Hematopoietic multipotent progenitor cell (in vitro differentiated cells): ENCODE measurements at regions not wholly inside any gene's neighbourhood (a gene's known extent, or its start where the extent isn't known, plus 50 kb on each side); places are given as distances from the start of the nearest gene placed in this dataset.

Experiments used
- DNase-seq, 3 donors: peaks; one replicate each; pipeline ENCODE4 v3.0.0-alpha.2; 2011 to 2015; ENCODE audit warnings: low read depth in 2 of 3, low spot score in 2 of 3

DNA sequence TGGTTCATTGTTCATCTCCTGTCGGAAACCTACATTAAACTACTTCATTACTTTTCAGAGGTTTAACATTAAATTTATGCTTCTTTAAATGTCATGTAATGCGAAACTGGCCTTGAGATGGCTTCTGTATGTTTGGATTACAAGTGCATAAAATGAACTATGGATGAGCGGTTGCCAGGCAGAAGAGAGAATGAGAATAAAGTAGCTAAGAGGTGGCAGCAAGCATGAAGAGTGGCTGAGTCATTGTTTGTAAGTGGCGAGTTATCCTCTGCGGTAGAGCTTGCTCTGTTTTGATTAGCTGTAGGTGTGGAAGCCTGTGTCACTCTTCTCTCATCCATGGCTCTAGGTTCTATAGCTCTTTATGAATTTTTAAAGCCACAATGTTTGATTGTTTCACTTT lies 1139.6 kb upstream of the PCDH9 start:
- no peak for DNase-seq

DNA sequence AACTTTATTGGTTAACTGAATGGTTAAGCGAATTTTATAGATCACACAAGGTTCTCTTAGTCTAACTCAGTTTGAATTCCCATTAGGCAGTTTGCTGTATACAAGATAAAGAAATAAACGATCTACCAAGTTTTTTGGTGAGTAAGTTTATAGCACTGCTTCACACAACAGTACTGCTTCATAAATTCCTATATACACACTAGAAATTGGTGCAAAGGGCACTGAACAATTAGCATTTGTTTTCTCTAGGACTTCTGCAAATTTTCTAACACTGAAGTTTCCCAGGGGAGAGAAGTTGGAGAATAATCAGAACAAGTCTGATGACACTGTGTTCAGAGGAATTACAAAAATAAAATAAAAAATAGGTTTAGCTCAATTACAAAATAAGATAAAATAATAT lies 1138.8 kb upstream of the PCDH9 start:
- no peak for DNase-seq

DNA sequence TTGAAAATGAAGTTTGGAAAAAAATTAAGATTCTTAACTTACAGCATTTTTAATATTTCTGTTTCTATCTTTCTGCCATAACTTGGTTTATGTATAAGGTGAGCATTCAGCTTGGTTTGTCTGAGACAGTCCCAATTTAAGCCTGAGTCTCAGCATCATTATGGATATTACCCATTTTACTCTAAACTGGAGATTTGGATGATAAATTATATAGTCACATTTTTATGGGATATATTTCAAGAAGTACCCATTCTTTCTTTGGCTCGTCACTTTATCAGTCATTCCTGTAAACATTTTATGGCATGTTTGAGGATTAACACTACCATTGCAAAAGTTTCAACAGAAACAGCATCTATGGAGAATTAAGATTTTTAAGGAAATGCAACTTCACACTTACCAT lies 1129.0 kb upstream of the PCDH9 start:
- no peak for DNase-seq

DNA sequence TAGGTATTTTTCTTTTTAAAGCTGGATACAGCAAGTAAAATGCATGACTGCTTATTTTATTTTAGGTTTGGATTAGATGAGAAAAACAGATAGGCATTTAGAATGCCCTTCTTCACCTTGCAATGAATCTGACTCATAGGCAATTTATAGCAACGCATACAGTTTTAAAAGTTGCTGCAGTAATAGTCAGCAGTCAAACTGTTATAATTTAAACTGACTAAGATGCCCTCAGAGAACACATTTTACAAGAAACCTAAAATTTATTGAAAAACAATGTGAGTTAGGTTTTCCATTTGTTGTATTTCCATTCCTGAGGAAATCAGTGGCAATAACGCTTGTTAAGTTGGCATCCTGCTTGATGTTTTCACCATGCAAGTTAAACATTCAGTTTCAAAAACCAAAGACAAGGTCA lies 1128.2 kb upstream of the PCDH9 start:
- no peak for DNase-seq

DNA sequence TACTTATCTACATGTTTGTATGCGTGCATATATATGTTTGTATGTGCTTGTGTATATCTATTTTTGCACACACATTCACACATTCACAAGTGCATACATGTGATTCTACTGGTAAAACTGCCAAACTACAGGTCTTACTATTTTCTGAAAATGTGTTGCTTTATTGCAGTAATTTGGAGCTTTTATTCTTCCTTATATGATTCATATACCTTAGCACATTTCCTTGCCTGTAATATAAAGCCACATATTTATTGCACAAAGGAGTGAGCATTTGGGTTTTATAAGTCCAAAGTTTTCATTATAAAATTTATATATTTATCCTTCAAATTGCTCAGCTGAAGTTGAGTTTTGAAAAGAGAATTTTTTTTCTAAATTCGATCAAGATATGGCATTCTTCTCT lies 1120.4 kb upstream of the PCDH9 start:
- no peak for DNase-seq

DNA sequence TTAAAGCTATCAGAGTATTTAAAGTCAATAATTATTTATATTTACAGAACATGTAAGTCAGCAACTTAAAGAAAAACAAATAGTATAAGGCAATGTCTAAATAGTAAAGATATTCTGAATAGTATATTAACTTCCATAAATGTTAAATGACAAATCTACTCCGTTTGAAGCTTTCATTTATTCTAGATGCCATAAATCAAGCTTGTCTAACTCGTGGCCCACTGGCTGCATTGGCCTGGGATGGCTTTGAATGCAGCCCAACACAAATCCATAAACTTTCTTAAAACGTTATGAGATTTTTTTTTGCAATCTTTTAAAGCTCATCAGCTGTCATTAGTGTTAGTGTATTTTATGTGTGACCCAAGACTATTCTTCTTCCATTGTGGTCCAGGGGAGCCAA lies 1117.1 kb upstream of the PCDH9 start:
- no peak for DNase-seq

DNA sequence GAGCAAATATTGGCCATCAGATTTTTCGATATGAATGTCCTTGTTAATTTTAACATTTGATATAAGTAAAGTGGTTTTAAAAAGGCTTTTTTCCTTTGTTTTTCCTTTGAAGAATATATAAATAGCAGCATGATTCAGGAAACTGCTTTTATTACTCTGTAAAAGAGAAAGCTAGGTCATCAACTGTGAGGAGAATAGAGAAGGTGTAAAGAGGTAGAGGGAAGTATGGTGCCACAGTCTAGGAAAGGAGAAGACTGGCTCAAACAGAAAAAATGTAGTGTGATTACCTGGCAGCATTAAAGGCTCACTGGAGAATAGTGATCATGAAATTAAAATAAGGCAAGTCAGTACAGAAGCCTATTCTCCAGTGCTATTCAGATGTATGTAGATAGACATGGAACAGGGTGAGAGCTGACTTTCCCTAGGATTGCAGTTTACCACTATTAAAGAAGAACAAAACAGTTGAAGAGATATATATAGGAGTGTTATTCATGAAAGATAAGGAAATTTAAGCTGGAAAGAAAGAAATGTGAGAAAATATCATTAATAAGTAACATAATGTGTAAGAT lies 1115.9 kb upstream of the PCDH9 start:
- no peak for DNase-seq

DNA sequence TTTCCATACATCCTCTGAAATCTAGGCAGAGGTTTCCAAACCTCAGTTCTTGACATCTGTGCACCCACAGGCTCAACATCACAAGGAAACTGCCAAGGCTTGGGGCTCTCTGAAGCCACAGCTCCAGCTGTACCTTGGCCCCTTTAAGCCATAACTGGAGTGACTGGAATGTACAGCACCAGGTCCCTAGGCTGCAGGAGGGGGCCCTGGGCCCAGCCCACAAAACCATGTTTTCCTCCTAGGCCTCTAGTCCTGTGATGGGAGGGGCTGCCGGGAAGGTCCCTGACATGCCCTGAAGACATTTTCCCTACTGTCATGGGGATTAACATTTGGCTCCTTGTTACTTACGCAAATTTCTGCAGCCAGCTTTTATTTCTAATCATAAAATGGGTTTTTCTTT lies 1093.0 kb upstream of the PCDH9 start:
- DNase-seq = no peak

DNA sequence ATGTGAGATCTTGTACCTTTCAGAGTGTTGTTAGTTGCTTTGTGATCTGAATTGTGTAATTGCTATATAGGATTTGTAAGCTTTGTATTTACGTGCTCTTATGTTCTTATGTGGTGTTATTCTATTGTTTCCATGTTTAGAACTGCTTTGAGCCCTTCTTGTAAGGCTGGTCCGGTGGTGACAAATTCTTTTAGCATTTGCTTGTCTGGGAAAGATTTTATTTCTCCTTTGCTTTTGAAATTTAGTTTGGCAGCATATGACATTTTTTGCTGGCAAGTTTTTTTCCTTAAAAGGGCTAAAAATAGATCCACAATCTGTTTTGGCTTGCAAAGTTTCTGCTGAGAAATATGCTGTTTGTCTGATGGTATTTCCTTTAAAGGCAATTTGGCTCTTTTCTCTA lies 1089.2 kb upstream of the PCDH9 start:
- no peak for DNase-seq

DNA sequence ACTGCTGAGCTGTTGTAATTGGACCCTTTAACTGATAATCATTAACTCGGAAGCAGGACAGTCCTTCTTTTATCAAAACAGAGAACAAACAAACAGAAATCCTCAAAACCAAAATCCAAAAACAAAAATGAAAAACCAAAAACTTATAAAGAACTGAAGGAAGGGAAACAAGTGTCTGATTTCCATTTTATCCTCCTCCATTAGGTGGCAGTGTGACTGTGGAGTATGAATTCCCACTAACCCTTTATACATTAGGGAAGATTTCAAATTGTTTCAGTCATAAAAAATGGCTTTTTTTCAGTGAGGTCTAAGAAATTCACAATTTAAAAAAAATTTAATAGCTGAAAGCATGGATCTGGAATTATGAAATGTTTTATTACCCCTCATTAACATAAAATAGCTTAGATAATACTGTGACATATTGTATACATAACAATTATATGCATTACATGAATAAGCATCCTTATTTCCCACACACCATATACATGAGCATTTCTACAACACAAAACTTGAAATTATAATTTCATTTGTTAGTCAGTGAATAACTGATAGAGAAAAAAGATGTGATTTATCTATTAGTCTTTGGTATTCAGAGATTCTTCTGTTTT lies 1074.3 kb upstream of the PCDH9 start:
- DNase-seq = peak in 2 of 3 donors; percentile 8 to 56

DNA sequence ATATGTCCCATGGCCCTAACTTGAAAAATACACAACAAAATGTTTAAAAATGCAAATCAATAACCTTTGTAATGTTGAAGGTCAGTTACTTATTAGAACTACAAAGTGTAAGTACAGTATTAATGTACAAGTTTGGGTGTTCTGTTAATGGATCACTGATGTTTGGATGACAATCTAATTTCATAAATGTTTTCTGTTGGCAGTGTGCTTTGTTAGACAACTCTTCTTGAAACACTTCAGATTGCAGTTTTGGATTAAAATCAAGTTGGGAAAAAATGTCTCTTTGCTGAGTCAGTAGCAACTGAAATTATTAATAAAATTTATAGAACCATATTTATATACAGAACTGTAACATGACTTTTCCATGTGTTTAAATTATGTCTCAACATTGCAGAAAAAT lies 1063.5 kb upstream of the PCDH9 start:
- DNase-seq = no peak

DNA sequence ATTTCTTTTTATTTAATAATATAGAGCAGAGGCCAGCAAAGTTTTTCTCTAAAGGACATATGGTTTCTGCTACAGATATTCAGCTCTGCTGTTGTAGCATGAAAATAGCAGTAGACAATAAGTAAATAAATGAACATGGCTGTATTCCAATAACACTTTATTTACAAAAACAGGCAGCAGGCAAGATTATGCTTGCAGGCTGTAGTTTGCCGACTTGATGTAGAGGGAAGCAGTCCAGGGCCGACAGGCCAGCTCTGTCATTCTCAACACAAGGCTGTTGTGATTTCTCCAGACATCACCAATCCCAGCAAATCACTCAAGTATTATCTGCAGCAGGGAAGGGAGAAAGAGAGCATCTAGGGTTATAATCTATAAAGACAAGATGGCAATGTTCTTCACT lies 1062.5 kb upstream of the PCDH9 start:
- no peak for DNase-seq

DNA sequence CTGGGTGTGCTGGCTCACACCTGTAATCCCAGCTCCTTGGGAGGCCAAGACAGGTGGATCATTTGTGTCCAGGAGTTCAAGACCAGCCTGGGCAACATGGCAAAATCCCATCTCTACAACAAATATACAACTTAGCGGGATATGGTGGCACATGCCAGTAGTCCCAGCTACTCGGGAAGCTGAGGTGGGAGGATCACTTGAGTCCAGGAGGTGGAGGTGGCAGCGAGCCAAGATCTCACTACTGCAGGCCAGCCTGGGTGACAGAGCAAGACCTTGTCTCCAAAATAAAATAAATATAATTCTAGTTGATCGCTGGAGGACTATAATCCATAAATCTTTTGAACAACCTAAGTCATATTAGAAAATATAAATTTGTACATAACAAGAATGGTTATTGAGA lies 1061.5 kb upstream of the PCDH9 start:
- DNase-seq = no peak

DNA sequence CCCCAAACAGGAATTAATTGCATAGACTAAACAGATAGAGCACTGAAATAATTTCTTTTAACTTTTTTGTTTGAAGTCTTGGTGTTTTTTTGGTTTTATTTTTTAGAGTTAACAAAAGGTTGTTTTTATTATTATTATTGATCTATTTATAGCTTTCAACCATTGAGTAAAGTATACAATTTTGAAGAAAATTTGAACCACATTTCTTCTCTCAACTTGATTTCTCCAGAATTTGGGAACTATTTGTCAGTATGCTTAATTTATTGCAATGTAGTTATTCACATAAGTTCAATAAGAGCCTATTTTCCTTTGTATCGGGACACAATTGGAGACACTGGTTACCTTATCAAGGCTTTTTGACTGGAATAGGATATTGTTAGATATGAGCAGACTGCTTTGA lies 1045.6 kb upstream of the PCDH9 start:
- no peak for DNase-seq

DNA sequence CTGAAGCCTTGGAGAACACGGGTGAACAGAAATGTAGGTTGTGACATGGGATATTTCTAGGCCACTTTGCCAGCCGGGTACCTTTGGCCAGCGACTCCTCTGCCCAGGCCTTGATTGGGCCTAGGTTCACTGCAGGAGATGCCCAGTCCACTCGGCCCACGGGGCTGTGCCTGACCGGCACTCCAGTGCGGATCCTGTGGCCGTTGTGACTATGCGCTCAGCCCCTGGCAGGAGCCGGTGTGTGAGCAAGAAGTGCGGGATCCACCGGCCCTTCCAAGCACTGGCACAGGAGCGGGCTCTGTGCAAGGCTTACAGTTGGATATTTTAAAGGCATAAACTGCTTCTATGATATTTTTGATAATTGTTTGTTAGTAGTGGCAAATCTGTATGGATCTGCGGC lies 1042.5 kb upstream of the PCDH9 start:
- DNase-seq = no peak

DNA sequence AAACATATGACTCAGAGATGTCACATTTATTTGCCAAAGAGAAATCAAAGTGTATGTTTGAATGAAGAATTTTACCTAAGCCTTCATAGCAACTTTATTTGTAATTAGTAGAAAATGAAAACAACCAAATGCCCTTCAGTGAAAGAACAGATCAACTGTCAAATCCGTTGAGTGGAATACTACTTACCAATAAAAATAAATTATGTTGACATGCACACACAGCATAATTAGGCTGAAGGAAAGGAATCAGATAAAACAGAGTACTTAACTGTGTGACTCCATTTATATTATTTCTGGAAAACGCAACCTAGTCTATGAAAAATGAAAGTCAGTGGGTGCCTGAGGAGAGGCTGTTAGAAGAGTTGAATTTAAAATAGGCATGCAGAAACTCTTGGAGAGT lies 1034.6 kb upstream of the PCDH9 start:
- DNase-seq = no peak

DNA sequence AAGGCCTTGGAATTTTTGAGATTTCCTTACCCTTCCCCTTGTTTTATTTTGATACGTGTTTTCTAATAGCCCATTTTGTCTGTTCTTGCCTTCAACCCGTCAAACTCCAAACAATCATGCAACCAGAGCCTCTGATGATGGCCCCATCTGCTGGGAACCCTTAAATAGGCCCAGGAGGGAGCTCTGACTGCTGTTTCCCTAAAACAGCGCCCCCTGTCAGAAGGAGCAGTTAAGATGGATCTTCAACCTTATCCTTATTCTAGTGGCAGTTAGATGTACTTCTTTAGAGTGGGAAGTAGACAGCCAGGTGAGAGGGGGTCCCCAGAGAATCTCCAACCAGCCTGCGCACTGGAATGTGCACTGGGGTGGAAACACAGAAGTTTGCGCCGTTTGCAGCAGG lies 1031.0 kb upstream of the PCDH9 start:
- DNase-seq = no peak

DNA sequence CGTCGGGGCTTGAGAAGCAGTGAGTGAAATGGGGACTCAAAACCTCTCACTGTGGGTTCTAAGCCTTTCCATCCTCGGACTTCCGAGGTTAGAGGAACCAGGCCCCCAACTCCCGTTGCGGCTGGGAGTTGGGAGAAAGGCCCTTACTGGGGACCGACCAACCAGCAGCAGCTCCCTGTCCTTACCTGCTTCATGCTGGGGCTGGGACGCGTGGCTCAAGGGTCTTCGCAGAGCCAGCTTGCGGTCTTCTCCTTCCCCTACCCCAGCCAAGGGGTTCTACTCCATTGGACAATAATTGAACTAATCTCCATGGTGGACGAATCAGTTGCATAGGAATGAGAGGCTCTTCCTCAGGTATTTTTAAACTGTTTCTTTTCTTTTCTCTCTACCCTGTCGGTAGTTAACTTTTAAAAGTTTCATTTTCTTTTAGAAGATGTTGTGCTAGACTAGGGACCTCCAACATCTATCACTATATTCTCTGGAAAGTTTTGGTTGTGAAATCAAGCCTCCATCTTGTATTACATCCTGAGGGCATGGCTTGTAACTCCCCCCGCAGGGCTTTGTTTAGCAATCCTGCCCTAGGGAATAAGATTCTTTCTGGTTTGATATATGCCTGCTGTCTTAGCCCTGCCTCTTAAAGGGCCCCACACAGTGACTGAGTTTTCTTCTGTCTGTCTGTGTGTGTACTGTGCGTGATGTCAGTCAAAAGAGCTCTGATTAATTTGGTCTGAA lies 1027.1 kb upstream of the PCDH9 start:
- DNase-seq = no peak

DNA sequence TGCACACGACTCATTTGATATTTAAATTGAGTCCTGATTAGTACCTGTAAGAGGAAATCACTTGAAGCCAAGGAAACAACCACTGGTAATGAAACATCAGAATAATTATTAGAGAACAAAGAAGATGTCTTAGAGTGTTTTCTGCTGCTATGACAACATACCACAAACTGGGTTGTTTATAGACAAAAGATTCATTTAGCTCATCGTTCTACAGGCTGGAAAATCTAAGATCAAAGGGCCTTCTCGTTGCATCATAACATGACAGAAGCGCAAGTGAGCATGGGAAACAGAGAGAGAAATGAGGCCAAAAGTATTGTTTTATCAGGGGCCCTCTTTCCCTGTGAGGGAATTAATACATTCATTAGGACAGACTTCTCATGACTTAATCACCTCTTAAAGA lies 1024.0 kb upstream of the PCDH9 start:
- no peak for DNase-seq

DNA sequence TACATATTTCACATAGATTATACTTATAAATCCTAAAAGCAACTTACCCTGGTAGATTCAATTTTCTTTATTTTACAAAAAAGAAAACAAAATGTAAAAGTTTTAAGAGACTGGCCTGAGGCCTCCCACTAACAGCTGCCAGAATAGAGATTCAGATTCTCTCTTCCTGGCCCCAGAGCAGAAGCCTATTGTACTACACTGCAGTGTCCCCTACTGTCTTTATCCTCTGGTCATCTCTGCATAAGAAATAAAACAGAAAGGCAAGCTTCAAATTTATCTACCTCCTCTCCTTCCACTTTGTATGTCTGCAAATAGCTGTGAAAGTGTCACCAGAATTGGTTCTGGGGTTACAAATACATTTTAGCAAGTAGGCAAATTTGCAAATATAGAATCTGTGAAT lies 1004.1 kb upstream of the PCDH9 start:
- peak in 1 of 3 donors; percentile 4 for DNase-seq

DNA sequence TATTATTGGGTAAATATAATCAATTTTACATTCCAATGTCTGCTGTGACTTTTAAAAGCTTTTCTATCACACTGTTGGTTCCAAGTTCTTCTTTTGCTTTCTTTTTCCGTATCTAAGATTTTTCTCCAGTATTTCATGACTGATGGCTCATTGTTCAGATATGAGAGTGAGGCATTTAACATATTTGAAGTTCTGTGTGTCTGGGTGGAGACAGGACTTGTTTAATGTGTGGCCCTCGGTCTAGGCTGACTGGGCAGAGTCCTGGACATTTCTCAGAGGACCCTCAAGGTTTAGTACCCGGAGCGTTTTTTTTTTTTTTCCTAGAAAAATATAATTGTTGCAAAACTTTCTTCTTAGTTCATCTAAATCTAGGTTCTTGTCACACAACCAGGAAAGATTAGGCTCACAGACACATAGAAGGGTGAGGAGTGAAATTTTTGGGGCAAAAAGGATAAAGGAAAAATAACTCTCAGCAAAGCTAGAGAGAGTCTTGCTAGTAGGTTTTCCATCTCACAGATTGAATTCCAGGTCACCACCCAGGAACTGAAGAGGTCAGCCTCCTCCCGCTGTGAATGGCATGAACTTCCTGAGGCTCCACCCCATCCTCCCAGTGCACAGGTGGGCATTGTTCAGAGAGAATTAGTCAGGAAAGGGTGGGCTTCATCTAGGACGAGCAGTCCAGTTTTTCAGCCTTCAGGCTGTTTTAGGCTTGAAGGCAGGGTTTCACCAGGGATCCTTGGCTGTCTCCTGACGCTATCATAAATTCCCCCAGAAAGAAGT lies 1002.4 kb upstream of the PCDH9 start:
- DNase-seq = no peak
